AG09309 (cell line): ENCODE measurements at regions not wholly inside any gene's neighbourhood (a gene's known extent, or its start where the extent isn't known, plus 50 kb on each side); places are given as distances from the start of the nearest gene placed in this dataset.
"Not testable (repeated sequence)": the region's sequence is repeated elsewhere in the genome, so short reads cannot be mapped to it uniquely, and the experiment has no call there.

ENCODE experiments used
- DNase-seq: peaks from one replicate; pipeline ENCODE4 v3.0.0-alpha.2; 2010; ENCODE audit warnings: low read depth
- H3K4me3 ChIP-seq: 2 replicates; pipeline ENCODE4 v1.5.1; 2011; ENCODE audit warnings: mild to moderate bottlenecking, low read depth, low read length, moderate library complexity; ENCODE audit not compliant: control insufficient read depth
- TF ChIP-seq, protein P1 (sequence below): IDR thresholded peaks from 2 replicates; pipeline ENCODE4 v1.5.1; 2011; ENCODE audit warnings: mild to moderate bottlenecking, low read depth, low read length, inconsistent platforms; ENCODE audit not compliant: insufficient read depth, control insufficient read depth; ENCODE audit errors: missing control alignments

DNA sequence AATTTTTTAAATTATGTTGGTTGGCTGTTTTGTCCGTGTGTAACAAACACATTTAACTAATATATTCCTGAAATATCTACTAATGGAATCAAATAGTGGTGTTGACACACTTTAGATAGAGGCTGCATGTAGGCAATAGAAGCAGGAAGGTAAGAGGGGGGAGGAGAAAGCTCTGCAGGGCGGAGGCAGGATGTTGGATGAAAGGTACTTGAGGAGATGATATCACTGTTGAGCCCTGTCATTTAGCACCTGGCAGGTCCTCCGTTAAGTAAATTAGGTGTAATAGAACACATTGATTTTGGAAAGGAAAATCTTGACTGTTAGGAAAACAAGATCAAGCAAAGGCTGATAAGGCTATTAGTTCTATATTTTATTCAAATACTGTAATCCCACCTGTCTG is 618.7 kb downstream of the PKHD1 start:
- no peak overlapping the region for H3K4me3 ChIP-seq
- DNase-seq, result no peak
- TF ChIP-seq, protein P1, sequence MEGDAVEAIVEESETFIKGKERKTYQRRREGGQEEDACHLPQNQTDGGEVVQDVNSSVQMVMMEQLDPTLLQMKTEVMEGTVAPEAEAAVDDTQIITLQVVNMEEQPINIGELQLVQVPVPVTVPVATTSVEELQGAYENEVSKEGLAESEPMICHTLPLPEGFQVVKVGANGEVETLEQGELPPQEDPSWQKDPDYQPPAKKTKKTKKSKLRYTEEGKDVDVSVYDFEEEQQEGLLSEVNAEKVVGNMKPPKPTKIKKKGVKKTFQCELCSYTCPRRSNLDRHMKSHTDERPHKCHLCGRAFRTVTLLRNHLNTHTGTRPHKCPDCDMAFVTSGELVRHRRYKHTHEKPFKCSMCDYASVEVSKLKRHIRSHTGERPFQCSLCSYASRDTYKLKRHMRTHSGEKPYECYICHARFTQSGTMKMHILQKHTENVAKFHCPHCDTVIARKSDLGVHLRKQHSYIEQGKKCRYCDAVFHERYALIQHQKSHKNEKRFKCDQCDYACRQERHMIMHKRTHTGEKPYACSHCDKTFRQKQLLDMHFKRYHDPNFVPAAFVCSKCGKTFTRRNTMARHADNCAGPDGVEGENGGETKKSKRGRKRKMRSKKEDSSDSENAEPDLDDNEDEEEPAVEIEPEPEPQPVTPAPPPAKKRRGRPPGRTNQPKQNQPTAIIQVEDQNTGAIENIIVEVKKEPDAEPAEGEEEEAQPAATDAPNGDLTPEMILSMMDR, result no peak

DNA sequence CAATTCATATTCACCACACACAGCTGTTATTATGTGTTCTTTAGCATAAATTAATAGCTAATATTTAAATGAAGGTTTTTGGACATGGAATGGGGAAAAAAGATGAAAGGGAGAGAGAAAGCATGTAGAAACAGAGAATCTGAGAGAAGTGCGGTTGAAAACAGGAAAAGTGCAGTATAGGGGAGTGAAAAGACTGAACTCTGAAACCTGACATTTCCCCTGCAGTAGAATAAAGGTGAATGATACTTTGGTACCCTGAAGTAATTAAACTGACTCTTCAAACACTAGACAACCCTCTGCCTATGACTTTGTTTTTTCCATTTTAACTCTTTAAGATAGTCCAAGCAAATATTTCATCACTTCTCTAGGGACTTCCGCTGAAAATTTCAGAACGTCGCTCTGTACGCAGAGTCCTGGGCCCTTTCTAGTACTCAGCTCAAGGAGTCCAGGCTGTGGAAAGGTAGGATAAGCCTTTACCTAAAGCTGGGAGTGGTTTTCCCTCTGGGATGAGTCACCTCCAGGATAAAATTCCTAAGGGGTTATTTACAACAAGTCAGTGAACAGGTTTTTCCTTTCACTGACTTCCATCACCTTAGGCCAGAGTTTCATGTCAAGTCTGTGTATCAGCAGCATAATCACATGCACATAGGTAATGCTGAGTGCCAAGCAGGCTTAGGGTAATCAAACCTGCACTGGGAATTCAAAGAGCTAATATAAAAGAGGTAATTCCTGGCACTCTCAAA is 614.5 kb downstream of the PKHD1 start:
- TF ChIP-seq, protein P1, result no peak
- DNase-seq, result no peak
- H3K4me3 ChIP-seq, result no peak overlapping the region

DNA sequence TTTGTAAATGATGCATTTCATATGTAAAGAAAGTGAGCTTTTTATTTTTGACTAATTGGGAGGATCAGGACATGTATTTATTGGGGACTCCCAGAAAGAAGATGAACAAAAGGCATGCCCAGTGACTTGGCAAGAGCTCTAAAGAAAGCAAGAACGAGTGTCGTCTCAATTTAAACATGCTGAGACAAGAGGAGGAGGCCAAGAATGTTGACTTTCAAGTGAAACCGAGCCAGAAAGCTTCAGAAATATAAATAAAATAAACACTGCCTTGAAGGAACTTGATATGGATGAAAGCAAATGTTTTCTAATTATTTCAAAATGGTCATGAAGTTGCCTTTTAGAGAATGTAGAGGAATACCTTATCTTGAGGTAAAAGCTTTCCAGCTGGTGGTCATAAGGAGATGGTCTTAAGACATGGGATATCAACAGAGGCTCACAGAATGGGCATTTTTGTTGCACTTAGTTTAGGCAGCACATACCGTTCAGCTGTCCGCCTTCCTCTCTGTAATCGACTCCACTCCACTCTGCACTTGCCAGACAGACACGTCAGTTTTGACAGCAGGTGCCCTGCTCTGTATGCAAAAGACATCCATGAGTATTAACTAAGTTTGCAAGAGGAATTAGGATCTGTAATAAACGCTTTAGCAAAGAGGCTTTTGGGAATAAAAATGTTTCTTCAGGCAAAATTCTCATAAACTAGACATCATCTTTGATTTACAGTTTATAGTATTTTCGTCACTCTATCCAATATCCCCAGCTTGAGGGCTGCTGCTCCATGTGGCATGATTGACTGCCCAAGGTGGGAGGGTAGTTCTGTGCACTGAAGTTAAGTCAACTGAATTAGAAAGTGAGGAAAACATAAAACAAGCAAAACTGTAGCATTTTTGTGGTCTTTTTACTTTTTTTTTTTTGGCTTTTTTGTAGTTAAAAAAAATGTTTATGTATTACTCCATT is 613.1 kb downstream of the PKHD1 start:
- DNase-seq, result no peak
- no peak overlapping the region for H3K4me3 ChIP-seq
- TF ChIP-seq, protein P1, result no peak

DNA sequence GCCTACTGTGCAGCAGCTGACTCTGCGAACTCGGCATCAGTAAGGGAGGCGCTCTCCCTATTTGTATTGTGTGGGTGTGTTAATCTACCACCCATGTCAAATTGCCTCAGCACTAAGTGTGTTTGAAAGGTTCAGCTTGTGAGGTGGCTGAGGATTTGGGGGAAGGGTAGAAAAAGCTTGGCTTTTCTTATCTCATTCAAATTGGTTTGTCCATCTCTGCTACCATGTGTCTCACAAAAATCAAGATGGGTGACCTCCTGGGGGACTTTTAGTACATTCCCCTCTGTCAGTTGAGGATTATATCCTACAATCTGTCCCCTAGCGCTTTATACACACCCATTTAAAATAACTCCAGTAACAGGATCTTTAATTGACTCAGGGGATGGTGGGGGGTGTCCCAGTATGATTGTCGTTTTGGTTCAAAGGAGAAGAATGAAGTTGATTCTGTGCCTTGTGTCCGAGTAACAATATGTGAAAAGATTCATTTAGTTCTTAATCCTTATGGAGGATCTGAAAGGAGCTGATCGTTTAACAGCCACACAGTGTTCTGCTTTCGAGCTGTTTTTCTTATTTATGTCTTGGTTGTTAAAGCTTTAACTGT is 609.6 kb downstream of the PKHD1 start:
- no peak for DNase-seq
- TF ChIP-seq, protein P1, result no peak
- no peak overlapping the region for H3K4me3 ChIP-seq

DNA sequence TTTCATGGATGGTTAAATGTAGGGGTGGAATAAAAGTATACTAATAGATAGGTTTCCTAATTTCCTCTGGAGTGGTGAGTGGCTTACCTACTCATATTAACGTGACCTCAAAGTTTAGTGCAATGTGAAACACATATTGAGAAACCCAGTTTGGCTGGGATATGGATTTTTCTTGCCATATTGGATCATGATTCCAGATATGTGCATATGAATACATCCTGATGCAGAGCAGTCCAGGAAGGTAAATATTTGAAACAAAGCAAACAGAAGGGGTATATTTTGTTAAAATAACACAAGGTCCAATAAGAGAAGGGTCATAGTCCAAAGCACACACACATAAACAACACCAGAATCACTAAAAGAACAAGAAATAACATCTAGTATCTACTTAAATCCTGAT is 608.1 kb downstream of the PKHD1 start:
- TF ChIP-seq, protein P1, result no peak
- DNase-seq, result no peak
- no peak overlapping the region for H3K4me3 ChIP-seq

DNA sequence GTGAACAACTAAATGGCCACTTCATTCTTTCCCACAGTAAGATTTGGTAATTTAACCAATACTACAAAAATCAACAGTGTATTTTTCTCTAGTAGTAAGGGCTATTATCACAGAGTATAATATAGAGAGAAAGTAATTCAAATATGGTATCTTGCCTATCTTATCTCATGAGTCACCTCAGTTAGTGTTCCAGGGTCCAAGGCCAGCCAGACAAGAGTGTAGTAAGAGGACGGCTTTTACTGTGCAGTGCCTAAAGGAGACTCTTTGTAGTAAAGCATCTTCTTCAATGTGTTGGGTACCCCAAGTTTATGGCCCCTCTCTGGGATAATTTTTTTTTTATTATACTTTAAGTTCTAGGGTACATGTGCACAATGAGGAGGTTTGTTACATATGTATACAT is 607.4 kb downstream of the PKHD1 start:
- DNase-seq, result no peak
- TF ChIP-seq, protein P1, result no peak

DNA sequence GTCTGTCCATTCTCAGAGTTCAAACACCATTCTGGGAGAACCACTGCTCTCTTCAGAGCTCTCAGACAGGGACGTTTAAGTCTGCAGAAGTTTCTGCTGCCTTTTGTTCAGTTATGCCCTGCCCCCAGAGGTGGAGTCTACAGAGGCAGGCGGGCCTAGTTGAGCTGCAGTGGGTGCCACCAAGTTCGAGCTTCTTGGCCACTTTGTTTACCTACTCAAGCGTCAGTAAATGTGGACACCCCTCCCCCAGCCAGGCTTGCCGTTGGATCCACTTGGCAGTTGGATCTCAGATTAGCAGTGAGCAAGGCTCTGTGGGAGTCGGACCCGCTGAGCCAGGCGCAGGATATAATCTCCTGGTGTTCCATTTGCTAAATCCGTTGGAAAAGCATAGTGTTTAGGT is 601.5 kb downstream of the PKHD1 start:
- not testable (repeated sequence) for DNase-seq, H3K4me3 ChIP-seq

More for the DNA sequence above, 607.4 kb downstream of the PKHD1 start:
- no peak overlapping the region for H3K4me3 ChIP-seq
